OCI-LY7 (cell line): ENCODE measurements at regions not wholly inside any gene's neighbourhood (a gene's known extent, or its start where the extent isn't known, plus 50 kb on each side); places are given as distances from the start of the nearest gene placed in this dataset.

Experiments used
- CTCF ChIP-seq: fragments of 200-600 bp; sonication (generic); conservative IDR thresholded peaks from 2 replicates; pipeline ENCODE4 v1.5.1; 2014; ENCODE audit warnings: mild to moderate bottlenecking, antibody characterized with exemption, low read length, moderate library complexity, mixed read lengths
- EZH2phosphoT487 ChIP-seq: fragments of 200-600 bp; sonication (generic); IDR thresholded peaks from 2 replicates; pipeline ENCODE4 v1.6.1; 2018; ENCODE audit warnings: low read depth, borderline replicate concordance, mild to moderate bottlenecking, mixed run types, antibody characterized with exemption, low read length, moderate library complexity, mixed read lengths

DNA sequence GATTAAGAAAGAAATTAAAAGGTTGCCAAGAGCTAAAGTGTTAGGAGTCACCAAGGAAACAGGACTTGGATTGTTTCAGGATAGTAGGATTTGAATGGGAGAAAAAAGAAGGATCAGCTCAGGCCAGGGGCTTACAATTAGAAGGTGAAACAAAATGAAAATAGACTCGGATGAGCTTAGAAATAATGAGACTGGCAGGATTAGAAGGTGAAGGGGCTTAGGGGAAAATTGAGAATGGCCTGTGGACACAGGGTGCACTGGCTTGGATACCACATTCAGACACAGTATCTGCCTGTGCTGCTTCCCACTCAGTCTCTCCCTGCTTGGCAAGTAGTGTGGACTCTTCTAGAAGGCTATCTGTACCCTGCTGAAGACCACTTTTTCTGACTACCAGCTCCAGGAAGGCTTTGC is 206.1 kb upstream of the ATP10A start:
- TF ChIP-seq CTCF (no peak), EZH2phosphoT487 (no peak)
